Psoas muscle (tissue), 7 donors: ENCODE measurements at regions not wholly inside any gene's neighbourhood (a gene's known extent, or its start where the extent isn't known, plus 50 kb on each side); places are given as distances from the start of the nearest gene placed in this dataset.

Source experiments
- ATAC-seq, 4 donors: fragments of 200-7000 bp; cut with Tn5 transposase; one replicate each; pipeline ENCODE4 v1.9.1; 2020; ENCODE audit warnings: moderate library complexity in 3 of 4, mild to moderate bottlenecking in 2 of 4
- DNase-seq, 2 donors: peaks; one replicate each; pipeline ENCODE4 v3.0.0-alpha.2; 2020
- H3K27ac ChIP-seq: fragments of 200-600 bp; one replicate; pipeline ENCODE4 v1.8.0; 2022
- H3K27me3 ChIP-seq, 3 donors: fragments of 200-600 bp in 1 of 3; one replicate each; pipeline versions ENCODE4 v1.6.1 to v1.8.0; 2013 to 2022; ENCODE audit warnings: low read length in 2 of 3, mild to moderate bottlenecking in 2 of 3, moderate library complexity in 1 of 3; ENCODE audit not compliant: insufficient read depth in 3 of 3
- H3K36me3 ChIP-seq, 2 donors: fragments of 200-600 bp in 1 of 2; one replicate each; pipeline versions ENCODE4 v1.6.1 to v1.8.0; 2013 to 2022; ENCODE audit warnings: low read depth in 1 of 2, mild to moderate bottlenecking in 1 of 2, moderate library complexity in 1 of 2; ENCODE audit not compliant: insufficient read depth in 1 of 2
- H3K4me1 ChIP-seq: fragments of 200-600 bp; one replicate; pipeline ENCODE4 v1.8.0; 2022
- H3K4me3 ChIP-seq: fragments of 200-600 bp; one replicate; pipeline ENCODE4 v1.8.0; 2022; ENCODE audit warnings: mild to moderate bottlenecking
- H3K9me3 ChIP-seq: fragments of 200-600 bp; one replicate; pipeline ENCODE4 v1.8.0; 2022
- CTCF ChIP-seq: fragments of 200-600 bp; IDR thresholded peaks from one replicate; pipeline ENCODE4 v1.8.0; 2022; ENCODE audit warnings: antibody characterized with exemption
- WGBS, 3 donors: extraction: QIAGEN DNeasy Blood & Tissue Kit; methylation state at CpG; one replicate each; pipeline versions ENCODE4 v1.1.6 to v1.1.7; 2013; 5-methylcytosine and 5-hydroxymethylcytosine counted together
- intact Hi-C, 2 donors: fragments of 100-400 bp; cut with DNase I; formaldehyde crosslinking; loops; one replicate each; pipeline versions ENCODE4 v1.11.0 to v1.14.2; 2022
- donor health status: healthy with polysubstance abuse.
- donor health status: DM: no; HTN: no; CAD: no; lungs with moderate emphysema.
- donor health status: Bipolar disorder and iron deficiency.
- donor health status: healthy.
- donor health status: DM: yes; HTN: yes; CAD: no.
- donor health status: DM: no; HTN: no; CAD: no.
- donor health status: DM: yes; HTN: yes; CAD: no.

- Histone ChIP-seq H3K36me3 (no peaks in the 10 kb centered on the region), H3K27me3 (no peaks in the 10 kb centered on the region), H3K4me1 (no peaks in the 10 kb centered on the region), H3K4me3 (no peak overlapping the region), H3K9me3 (no peaks in the 10 kb centered on the region), H3K27ac (no peak overlapping the region)
- TF ChIP-seq CTCF: no peak
- ATAC-seq (no peak), DNase-seq (no peak)
- intact Hi-C loops: no loop called here
Measured at GRCh38 chr6:115768500-115768899, 292.2 kb downstream of the FRK start.

GRCh38 chr6:115767931-115768330 is 292.8 kb downstream of the FRK start:
- H3K9me3 ChIP-seq: no peaks in the 10 kb centered on the region
- no peaks in the 10 kb centered on the region for H3K27me3 ChIP-seq
- no peak overlapping the region for H3K27ac ChIP-seq
- no peak overlapping the region for H3K4me3 ChIP-seq
- no peaks in the 10 kb centered on the region for H3K36me3 ChIP-seq
- intact Hi-C loops: no loop called here
- 26 to 33% (median 28%) methylated on average over 1 of the region's 1 CpG for WGBS, 3 donors
- DNase-seq (no peak), ATAC-seq (no peak)
- H3K4me1 ChIP-seq: no peaks in the 10 kb centered on the region
- TF ChIP-seq CTCF: no peak

- ATAC-seq (no peak), DNase-seq (no peak)
- H3K27ac ChIP-seq: no peak overlapping the region
- 63 to 69% (median 66%) methylated on average over 5 of the region's 5 CpGs for WGBS, 3 donors
- no peak for TF ChIP-seq CTCF
- intact Hi-C loops: no loop called here
- H3K27me3 ChIP-seq: no peaks in the 10 kb centered on the region
- H3K36me3 ChIP-seq: no peaks in the 10 kb centered on the region
- H3K4me1 ChIP-seq: no peaks in the 10 kb centered on the region
- no peak overlapping the region for H3K4me3 ChIP-seq
- H3K9me3 ChIP-seq: peaks cover 4% of the 10 kb centered on the region
Measured at GRCh38 chr6:115766745-115767462, 293.8 kb downstream of the FRK start.

GRCh38 chr6:115765966-115766365 is 294.7 kb downstream of the FRK start:
- 70 to 83% (median 79%) methylated on average over 4 of the region's 4 CpGs for WGBS, 3 donors
- no peaks in the 10 kb centered on the region for H3K4me1 ChIP-seq
- no peaks in the 10 kb centered on the region for H3K36me3 ChIP-seq

More at GRCh38 chr6:115765966-115766365, 294.7 kb downstream of the FRK start:
- no peak overlapping the region for H3K27ac ChIP-seq
- ATAC-seq (no peak), DNase-seq (no peak)
- no peak overlapping the region for H3K4me3 ChIP-seq
- intact Hi-C loops: no loop called here
- H3K27me3 ChIP-seq: no peaks in the 10 kb centered on the region
- TF ChIP-seq CTCF: no peak
- H3K9me3 ChIP-seq: peaks cover 8% of the 10 kb centered on the region
